HG02973 (cell line): ENCODE measurements at regions not wholly inside any gene's neighbourhood (a gene's known extent, or its start where the extent isn't known, plus 50 kb on each side); places are given as distances from the start of the nearest gene placed in this dataset.
"Not testable (repeated sequence)": the region's sequence is repeated elsewhere in the genome, so short reads cannot be mapped to it uniquely, and the experiment has no call there.

Experiments used
- ATAC-seq: cut with Tn5 transposase; IDR thresholded peaks from one replicate; pipeline ENCODE4 v1.9.1; 2021; ENCODE audit warnings: moderate library complexity; ENCODE audit not compliant: unreplicated experiment

- not testable (repeated sequence) for ATAC-seq
These were observed 932.9 kb downstream of the TUBA3C start for GRCh38 chr13:18248533-18249240.

GRCh38 chr13:18240086-18240485, 941.5 kb downstream of the TUBA3C start:
- not testable (repeated sequence) for ATAC-seq

- ATAC-seq, result not testable (repeated sequence)
These were observed 943.0 kb downstream of the TUBA3C start for GRCh38 chr13:18238586-18238985.

GRCh38 chr13:18236528-18236815, 945.2 kb downstream of the TUBA3C start:
- no peak for ATAC-seq

GRCh38 chr13:18235756-18236527, 945.7 kb downstream of the TUBA3C start:
- ATAC-seq, result no peak

- ATAC-seq, result no peak
These were observed 946.5 kb downstream of the TUBA3C start for GRCh38 chr13:18235172-18235571.

GRCh38 chr13:18234451-18234850, 947.2 kb downstream of the TUBA3C start:
- ATAC-seq, result not testable (repeated sequence)

GRCh38 chr13:18233783-18234299, 947.8 kb downstream of the TUBA3C start:
- ATAC-seq, result no peak

- ATAC-seq, result no peak
These were observed 948.4 kb downstream of the TUBA3C start for GRCh38 chr13:18232994-18233782.

GRCh38 chr13:18232298-18232993, 949.2 kb downstream of the TUBA3C start:
- no peak for ATAC-seq

- ATAC-seq, result not testable (repeated sequence)
These were observed 957.2 kb downstream of the TUBA3C start for GRCh38 chr13:18224411-18224810.

- peak; percentile 26 for ATAC-seq
These were observed 966.9 kb downstream of the TUBA3C start for GRCh38 chr13:18214689-18215088.

- not testable (repeated sequence) for ATAC-seq
These were observed 968.1 kb downstream of the TUBA3C start for GRCh38 chr13:18213511-18213910.

GRCh38 chr13:18212873-18213272, 968.8 kb downstream of the TUBA3C start:
- ATAC-seq, result peak; percentile 30

- peak; percentile 91 for ATAC-seq
These were observed 969.7 kb downstream of the TUBA3C start for GRCh38 chr13:18211752-18212560.

GRCh38 chr13:18204614-18205178, 976.9 kb downstream of the TUBA3C start:
- ATAC-seq, result not testable (repeated sequence)

GRCh38 chr13:18195365-18195678, 986.3 kb downstream of the TUBA3C start:
- not testable (repeated sequence) for ATAC-seq

- not testable (repeated sequence) for ATAC-seq
These were observed 986.8 kb downstream of the TUBA3C start for GRCh38 chr13:18194631-18195364.

GRCh38 chr13:18194104-18194503, 987.5 kb downstream of the TUBA3C start:
- not testable (repeated sequence) for ATAC-seq
